ENCODE measurements at regions not wholly inside any gene's neighbourhood (a gene's known extent, or its start where the extent isn't known, plus 50 kb on each side); places are given as distances from the start of the nearest gene placed in this dataset.
"Not testable (repeated sequence)": the region's sequence is repeated elsewhere in the genome, so short reads cannot be mapped to it uniquely, and the experiment has no call there.

DNA sequence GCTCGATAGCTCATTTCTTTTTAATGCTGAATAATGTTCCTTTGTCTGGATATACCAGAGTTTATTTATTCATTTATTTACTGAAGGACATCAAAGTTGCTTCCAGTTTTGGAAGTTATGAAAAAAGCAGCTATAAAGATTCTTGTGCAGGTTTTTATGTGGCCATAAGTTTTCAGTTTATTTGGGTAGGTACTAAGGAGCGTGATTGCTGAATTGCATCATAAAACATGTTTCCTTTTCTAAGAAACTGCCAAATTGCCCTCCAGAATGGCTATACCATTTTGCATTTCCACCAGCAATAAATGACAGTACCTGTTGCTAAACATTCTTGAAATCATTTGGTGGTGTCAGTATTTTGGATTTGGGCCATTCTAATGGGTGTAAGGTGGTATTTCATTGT, 1067.7 kb upstream of the SPRY2 start:
- no peak for DNase-seq

DNA sequence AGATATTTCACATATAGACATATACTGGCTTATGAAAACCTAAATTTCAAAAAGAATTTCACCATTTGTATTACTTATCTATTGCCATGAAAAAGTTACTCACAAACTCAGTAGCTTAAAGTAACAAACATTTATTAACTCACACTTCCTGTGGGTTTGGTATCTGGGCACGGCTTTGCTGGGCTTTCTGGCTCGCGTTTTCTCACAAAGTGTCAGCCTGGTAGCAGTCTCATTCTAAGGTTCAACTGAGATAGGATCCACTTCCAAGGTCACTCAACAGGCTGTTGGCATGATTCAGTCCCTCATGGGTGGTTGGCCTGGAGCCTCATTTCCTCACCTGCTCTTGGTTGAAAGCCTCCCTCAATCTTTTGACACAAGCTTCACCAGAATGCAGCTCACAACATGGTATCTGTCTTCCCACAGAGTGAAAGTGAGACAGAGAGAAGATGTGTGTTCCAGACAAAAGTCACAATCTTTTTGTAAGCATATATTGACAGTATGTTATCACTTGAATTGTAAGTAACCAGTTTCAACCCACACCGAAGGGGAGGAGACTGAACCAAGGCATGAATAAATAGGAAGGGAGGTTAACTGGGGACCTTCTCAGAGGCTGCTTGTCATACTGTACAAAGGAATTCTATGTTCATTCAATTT, 1065.8 kb upstream of the SPRY2 start:
- no peak for DNase-seq

DNA sequence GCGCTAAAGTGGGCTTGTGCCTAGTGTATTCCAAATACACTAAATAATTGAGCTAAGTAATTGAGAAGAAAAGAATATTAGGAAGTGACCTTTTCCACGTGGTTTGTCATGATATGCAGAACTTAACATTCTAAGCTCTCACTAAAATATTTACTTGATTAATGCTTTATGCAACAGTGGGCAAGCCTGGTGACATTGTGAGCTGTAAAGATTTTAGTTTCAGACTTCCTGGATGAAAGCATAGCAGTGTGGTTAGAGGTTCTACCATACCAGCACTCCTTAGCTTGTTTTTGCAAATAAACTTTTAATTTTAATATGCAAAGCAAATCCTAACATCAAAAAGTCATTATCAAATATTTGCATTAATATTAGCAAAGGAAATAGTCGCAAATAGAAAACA, 1065.1 kb upstream of the SPRY2 start:
- no peak for DNase-seq

DNA sequence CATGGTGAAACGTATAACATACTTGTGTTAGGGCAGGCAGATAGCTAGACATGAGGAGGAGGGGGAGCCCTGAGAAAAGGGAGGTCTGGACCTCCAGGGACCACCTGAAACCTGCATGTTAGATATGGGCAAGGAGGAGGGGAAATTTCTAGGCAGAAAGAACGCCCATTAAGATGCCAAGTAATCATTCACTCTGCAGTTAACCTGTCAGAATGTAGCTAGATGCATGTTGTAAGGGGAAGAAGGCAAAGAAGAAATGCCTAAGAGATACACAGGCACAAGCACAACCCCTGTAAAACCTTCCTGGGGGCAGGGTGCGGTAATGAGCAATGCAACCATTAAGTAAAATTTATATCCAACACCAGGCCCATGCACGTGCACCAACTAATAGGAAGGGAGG, 1055.3 kb upstream of the SPRY2 start:
- no peak for DNase-seq

DNA sequence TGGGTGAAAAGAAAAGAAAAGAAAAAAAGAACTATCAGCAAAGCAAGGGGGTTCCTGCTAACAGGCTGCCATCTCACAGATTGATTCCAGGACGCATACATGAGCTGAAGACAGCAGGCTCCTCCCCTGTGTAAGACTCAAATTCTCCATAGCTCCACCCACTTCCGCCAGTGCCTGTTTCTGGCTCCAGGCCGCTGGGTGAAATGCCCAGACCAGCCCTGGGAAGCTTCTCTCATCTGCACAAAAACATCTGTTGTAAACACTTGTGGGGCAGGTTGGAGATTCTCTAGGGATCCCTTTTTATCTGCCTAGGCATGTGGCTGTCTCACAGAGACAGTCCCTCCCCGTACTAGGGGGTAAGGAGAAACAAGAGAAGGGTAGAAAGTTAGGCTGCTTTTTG, 1054.4 kb upstream of the SPRY2 start:
- DNase-seq: no peak

DNA sequence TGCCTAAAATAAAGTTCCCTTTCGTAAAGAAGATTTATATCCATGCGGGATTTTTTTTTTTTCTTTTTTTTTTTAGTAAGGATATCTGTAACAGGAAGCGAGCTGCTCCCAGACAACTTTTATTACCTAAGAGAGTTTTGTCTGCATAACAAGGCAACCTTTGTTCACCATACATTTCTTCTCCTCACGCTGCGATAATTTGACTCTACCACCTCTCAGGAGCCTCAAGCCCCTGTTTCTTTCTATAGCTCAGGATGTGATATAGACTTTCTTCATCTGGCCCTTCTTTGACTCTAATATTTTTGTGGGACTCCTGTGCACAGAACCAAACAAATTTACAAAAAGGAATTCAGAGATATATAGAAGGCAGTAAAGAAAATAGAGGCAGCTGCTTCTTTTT, 1053.7 kb upstream of the SPRY2 start:
- DNase-seq: no peak

DNA sequence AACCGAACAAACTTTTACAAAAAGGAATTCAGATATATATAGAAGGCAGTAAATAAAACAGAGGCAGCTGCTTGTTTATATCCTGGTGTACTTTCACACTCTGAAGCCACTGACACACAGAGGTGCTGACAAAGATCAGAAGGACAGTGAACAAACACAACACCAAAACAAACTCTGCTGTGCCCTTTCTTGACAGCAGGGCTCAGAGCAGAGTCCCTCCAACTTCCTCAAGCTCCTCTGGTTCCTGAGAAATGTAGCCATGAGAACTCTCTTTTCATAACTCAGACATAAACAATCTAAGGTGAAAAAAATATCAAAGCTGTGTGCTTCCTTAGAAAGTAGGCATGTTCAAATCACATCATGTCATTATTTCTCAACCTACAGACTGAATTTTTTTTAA, 1052.8 kb upstream of the SPRY2 start:
- DNase-seq: no peak

DNA sequence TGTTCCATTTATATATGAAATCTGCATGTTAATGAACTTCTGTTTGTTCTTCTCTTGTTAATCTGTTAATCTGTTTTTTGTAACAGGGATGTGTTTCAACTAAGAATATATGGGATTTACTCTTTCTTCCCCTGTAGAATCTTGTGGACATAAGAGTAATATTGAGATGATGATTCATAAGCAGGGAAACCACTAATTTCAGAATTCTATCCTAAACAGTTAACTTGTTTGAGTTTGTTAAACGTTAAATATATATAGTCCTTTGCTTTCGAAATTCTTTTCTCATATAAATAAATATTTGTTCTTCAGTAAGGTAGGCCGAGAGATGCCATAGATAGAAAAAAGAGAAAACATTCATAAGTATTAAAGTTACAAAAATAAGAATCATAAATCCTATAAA, 1052.2 kb upstream of the SPRY2 start:
- DNase-seq: no peak

DNA sequence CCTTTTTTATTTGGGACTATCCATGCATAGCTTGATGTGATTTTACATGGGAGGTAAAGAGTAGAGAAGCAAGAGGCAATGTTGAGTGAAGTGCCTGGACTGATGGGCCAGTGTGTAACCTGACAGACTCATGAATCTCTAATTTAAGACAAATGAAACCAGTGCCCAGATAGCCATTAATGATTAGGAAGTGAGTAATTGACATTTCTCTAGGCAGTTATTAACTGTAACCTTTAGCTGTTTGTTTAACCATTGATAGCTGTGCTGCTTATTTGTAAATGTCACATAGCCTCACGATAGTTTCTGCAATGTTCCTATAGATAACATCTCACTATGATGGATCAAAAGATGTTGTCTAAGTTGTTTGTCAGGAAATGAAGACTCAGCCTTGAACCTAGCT, 1047.5 kb upstream of the SPRY2 start:
- DNase-seq: no peak

DNA sequence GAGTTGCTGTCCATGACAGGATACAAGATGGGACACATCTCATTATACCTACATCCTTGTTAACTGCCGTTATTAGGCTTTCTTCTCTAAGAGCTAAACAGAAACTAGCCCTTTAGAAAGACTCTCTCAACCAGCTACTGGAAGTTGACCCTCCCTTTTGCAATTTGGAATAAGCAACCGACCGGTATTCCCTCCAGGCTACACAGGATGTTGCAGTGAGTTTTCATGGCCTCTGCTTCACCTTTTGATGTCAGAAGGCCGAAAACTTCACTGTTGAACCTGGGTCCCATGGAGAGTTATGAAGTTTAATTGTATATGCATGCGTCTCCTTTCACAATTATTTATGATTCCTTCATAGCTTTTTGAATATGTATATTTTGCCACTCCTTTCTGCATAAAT, 1042.5 kb upstream of the SPRY2 start:
- DNase-seq: no peak

DNA sequence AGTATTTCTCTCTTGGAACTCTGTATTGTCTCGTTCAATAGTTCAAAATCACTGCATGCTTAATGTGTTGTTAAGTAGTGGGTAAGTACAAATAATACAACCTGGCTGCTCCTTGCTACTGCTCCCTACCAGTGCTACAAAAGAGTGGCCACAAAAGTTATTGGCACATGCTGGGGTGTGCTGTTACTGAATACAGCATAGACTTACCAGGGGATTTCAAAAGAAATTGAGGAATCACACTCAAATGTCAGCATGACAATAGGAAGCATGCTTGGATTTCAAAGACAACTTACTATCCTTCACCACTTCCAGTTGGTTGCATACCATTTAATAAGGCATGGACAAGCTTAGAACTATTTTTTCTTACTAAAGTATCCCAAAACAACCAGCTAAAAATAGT, 1041.3 kb upstream of the SPRY2 start:
- DNase-seq: no peak

DNA sequence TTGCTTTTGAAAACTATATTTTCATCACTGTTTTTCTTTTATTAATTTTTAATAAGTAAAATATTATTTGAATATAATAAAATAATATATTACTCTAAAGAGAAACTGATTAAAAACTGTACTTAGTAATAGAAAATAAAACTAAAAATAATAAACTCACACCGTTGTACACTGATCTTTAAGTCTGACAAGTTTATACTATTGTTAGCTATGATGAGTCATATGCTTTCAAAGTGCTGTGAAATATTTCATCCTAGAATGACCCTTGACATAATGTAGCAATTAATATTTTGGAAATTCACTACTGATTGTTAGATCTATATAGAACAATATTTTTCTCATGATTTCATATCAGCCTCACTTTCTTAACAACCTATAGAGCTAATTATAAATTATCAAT, 1040.6 kb upstream of the SPRY2 start:
- DNase-seq: no peak

DNA sequence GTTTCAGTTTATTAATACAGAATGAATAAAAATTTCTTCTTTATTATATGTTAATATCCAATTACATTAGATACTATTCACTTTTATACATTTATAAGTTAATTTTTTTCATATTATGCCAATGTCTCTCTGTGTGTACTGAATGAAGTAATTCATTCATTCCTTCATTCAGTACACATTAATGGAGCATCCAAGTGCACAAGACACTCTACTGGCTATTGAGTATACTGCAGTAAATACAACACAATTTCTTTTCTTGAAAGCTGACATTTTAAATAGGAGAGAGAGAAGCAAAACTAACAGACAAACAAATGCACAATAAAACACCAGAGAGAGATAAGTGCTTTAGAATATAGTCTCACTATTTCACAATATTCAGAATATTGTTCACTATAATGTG, 1038.3 kb upstream of the SPRY2 start:
- DNase-seq: no peak

DNA sequence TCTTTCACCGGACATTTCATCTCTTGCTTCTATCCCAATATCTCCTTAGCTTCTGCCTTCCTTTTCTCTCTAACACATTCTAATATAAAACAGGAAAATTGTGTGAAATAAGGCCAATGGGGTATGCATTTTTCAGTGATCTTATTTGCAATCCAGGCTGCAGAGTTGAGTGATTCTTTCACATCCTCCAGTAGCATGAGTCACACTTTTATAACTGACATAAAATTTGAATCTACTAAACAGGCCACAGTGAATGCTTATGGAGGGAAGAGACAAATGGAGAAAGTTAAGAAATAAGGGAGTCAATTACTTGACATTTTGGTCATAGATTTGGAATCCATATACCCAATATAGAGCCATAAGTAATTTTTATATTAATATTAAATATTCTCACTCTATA, 1037.0 kb upstream of the SPRY2 start:
- DNase-seq: no peak

DNA sequence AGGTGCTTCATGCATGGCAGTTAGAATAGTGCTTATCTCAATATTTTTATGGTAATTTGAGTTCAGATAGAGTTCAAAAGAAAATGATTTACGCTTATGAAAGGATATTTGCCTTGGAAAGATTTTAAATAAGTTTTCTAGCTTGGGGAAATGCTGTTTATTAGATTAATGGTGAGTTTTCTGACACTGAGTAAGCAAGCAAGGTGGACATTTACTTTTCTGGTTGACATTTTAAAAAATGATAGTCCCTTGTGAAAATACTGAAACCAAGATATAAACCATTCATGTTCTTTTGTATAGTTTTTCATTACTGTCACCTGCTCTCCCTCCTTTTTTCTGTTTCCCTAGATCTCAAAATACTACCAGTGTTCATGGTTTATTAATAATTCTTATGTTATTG, 1034.8 kb upstream of the SPRY2 start:
- DNase-seq: no peak

DNA sequence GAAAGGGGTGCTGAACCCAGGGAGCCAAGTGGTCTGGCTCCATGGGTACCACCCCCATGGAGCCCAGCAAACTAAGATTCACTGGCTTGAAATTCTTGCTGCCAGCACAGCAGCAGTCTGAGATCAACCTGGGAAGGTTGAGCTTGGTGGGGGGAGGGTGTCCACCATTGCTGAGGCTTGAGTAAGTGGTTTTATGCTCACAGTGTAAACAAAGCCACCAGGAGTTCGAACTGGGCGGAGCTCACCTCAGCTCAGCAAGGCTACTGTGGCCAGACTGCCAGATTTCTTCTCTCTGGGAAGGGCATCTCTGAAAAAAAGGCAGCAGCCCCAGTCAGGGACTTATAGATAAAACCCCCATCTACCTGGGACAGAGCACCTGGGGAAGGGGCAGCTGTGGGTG, 1021.8 kb upstream of the SPRY2 start:
- DNase-seq: not testable (repeated sequence)

DNA sequence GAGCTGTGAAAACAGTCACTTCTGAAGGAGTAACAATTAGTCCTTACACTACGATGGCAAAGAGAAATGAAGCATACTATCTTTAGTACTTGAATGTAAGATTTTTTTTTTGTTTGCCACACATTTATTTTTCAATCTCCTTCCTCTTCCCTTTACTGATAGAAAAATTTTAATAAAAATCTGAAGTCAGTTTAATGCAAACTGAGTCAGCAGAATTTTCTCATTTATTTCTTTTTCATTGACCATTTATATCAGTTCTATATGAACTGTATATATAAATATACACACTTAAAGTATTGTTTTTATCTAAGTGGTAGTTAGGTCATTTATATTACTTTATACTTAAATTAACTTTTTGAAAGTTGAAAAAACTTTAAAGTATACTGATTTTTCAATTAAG, 1009.1 kb upstream of the SPRY2 start:
- no peak for DNase-seq

DNA sequence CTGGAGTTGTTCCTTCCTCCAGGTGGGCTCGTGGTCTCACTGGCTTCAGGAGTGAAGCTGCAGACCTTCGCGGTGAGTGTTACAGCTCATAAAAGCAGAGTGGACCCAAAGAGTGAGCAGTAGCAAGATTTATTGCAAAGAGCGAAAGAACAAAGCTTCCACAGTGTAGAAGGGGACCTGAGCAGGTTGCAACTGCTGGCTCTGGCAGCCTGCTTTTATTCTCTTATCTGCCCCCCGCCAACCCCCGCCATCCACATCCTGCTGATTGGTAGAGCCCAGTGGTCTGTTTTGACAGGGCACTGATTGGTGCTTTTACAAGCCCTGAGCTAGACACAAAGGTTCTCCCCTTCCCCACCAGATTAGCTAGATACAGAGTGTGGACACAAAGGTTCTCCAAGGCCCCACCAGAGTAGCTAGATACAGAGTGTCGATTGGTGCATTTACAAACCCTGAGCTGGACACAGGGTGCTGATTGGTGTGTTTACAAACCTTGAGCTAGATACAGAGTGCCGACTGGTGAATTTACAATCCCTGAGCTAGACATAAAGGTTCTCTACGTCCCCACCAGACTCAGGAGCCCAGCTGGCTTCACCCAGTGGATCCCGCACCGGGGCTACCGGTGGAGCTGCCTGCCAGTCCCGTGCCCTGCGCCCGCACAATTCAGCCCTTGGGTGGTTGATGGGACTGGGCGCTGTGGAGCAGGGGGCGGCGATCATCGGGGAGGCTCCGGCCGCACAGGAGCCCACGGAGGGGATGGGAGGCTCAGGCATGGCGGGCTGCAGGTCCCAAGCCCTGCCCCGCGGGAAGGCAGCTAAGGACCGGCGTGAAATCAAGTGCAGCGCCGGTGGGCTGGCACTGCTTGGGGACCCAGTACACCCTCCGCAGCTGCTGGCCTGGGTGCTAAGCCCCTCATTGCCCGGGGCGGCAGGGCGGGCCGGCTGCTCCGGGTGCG, 999.5 kb upstream of the SPRY2 start:
- not testable (repeated sequence) for DNase-seq

DNA sequence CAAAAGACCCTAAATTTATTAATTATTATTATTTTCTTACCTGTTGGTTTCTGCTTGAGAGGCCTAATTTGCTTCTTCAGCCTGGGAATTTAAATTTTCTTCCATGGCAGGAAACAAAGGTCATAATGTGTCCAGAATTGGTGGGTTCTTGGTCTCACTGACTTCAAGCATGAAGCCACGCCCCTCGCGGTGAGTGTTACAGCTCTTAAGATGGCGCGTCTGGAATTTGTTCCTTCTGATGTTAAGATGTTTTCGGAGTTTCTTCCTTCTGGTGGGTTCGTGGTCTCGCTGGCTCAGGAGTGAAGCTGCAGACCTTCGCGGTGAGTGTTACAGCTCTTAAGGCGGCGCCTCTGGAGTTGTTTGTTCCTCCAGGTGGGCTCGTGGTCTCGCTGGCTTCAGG, 998.7 kb upstream of the SPRY2 start:
- not testable (repeated sequence) for DNase-seq

DNA sequence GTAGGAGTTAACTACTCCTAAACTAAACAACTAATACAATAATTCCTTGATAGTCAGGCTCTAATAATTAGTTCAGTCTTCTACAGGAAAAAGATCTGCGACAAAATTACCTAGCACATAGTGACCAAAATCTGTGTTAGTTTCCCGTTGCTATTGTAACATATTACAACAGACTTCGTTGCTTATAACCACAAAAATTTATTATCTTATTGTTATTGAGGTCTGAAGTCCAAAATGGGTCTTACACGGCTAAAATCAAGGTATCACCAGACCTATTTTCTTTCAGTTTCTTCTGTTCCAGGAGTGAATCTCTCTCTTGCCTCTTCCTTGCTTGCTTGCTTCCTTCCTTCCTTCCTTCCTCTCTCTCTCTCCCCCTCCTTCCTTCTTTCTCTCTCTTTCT, 993.6 kb upstream of the SPRY2 start:
- no peak for DNase-seq

DNA sequence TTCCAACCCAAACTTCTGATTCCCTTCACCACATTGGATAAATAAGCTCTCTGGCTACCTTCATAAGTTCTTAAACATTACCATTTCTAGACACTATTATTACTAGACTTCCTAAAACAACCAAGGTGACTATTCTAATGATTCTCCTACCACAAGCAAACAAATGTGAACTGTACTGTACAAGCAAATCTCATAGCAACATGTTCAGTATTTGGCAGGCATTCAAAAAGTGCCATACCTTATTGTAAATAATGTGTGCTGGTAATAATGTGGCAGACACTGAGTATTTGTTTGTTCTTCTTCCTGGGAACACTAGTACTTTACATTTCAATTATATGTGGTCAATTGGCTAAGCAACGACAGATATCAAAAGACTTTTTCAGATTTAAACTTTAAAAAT, 986.0 kb upstream of the SPRY2 start:
- no peak for DNase-seq

DNA sequence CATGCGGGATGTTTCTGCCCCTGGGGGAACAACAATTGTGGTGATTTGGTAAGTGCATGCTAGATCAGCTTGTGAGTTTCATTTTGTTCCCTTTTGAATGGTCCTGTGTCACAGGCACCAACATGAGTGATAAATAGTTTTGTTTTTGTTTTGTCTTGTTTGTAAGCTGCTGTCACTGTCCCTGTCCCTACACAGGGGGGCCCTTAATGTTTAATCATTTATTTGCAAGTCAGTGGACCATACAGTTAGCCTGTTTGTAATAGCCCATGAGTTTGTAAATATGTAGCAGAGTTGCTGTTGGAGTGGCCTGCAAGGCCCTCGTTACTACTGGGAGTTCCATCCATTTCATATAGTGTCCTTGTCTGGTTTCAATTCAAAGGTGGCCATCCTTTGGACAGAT, 979.6 kb upstream of the SPRY2 start:
- DNase-seq: no peak

DNA sequence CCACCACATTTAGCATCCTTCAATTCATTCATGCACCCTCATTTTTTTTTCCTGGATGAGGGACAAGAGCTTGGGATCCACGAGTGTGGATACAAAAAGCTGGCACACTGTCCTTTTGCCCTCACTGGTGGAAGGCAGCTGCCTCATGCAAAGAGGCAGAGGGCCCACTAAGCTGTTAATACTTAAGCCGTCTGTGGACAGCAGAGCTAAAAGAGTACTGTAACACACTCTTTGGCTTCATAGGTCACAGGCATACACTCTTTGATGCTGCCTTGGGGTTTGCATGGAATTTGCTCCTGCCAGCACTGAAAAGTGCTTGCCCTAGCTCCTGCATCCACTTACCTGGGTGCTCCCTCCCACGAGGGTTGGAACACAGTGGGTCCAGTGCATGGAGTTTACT, 978.4 kb upstream of the SPRY2 start:
- no peak for DNase-seq

DNA sequence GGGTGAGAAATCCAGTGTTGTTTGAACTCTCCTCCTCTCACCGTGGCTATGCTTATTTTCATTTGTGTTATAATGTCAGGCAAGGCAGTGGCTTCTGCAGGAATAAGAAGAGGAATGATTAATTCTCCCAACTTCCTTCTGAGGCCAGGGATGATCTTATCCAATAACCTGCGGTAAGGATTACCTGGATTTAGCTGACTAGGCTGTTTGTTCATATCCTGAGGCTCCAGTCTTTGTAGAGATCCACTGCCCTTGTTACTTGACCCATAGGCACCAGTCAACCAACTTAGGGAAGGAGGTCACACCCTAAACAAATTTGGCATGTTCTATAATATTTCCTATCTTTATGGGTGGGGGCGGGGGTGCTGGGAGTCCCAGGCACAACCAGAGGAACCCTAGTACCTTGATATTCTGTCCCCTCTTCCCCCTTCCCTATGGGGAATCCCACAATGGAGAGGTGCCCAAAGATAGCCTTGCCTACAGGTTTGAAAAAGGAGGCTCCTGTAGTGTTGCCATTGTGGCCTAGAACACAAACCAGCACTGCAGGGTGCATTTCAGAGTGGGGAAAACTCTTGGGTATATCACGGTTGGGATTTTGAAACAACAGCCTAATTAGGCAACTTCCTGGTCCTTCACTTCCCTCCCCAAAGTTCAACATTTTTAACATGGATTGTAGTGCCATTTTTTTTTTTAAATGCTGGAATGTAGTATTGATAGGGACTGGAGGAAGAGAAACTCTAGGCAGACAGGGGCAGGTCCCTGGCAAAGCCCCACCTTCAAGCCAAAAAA, 977.5 kb upstream of the SPRY2 start:
- no peak for DNase-seq
